HCT116 (cell line): ENCODE measurements at regions not wholly inside any gene's neighbourhood (a gene's known extent, or its start where the extent isn't known, plus 50 kb on each side); places are given as distances from the start of the nearest gene placed in this dataset.

Experiments used
- CTCF ChIP-seq, 3 experiments: fragments of 200-600 bp in 1 of 3; sonication (generic) in 1 of 3; IDR thresholded peaks in 2 of 3; conservative IDR thresholded peaks in 1 of 3; 2 replicates each; pipeline ENCODE4 v1.5.1; 2012 to 2017; ENCODE audit warnings: low read depth in 2 of 3, low read length in 2 of 3, antibody characterized with exemption in 1 of 3, borderline replicate concordance in 1 of 3, control low read depth in 1 of 3, mild to moderate bottlenecking in 1 of 3, mixed read lengths in 1 of 3, mixed run types in 1 of 3, moderate library complexity in 1 of 3; ENCODE audit not compliant: insufficient read depth in 1 of 3
- REST ChIP-seq: IDR thresholded peaks from 2 replicates; pipeline ENCODE4 v1.6.1; 2012; ENCODE audit warnings: low read depth
- ZFX ChIP-seq: fragments of 450-650 bp; IDR thresholded peaks from 2 replicates; pipeline ENCODE4 v1.6.1; 2017

DNA sequence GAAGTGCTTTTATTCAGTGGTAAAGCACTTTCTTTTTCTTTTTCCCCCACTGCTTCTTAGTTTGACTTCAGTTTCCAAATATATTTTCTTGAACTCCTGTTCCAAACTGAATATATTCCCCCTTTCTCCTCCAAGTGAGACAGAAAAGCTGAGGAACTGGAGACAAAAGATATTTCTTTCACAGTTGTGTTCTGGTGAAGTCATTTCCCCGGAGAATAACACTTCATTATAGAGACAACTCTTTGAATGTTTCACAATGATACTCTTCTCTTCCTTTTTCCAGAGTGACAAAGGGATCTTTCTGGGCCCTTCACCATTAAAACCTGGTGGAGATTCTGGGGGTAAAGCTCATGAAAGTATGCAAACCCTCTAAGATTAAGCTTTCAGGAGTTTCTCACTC lies 860.8 kb upstream of the SLITRK5 start:
- TF ChIP-seq REST (no peak), CTCF (IDR thresholded peaks at IDR 0.05 in 2 of 3, conservative IDR thresholded peaks at IDR 0.05 in 1 of 3; ENCODE audit: borderline replicate concordance in 1 of 3, insufficient read depth in 1 of 3, low read depth in 2 of 3, low read length in 2 of 3) (no peak), ZFX (no peak)
